A549 (cell line): ENCODE measurements at regions not wholly inside any gene's neighbourhood (a gene's known extent, or its start where the extent isn't known, plus 50 kb on each side); places are given as distances from the start of the nearest gene placed in this dataset.

Experiments
- ATAC-seq, 2 experiments: fragments of 200-7000 bp in 1 of 2; fragments of >200 bp in 1 of 2; cut with Nextera tagmentation in 1 of 2; cut with Tn5 transposase in 1 of 2; 3 replicates each; pipeline versions ENCODE4 v1.8.0 to v1.9.1; 2018 to 2020; ENCODE audit warnings: mild to moderate bottlenecking in 1 of 2, moderate library complexity in 1 of 2
- CTCF ChIA-PET: fragments of 300-600 bp; sonication (Branson Sonifier 250); formaldehyde crosslinking; extraction: SDS; loops from one replicate; lab custom pipeline; 2021; ENCODE audit warnings: antibody characterized with exemption, inconsistent platforms; lab: Yijun Ruan, JAX
- POLR2A ChIA-PET: fragments of 350-600 bp; formaldehyde crosslinking; extraction: SDS; loops from one replicate; lab custom pipeline; 2021; ENCODE audit warnings: antibody characterized with exemption, inconsistent platforms; lab: Yijun Ruan, JAX
- DNase-seq, 2 experiments: peaks; one replicate each; pipeline versions ENCODE4 v3.0.0 to v3.0.0-alpha.2; 2011 to 2016; ENCODE audit warnings: low read depth in 1 of 2, low spot score in 1 of 2
- FAIRE-seq: peaks from 2 replicates; lab custom pipeline; 2011; peaks lifted over from hg19 to GRCh38; lab: Jason Lieb, UNC
- H3K27ac ChIP-seq, 2 experiments: fragments of >200 bp; sonication (Bioruptor Twin); formaldehyde crosslinking; 3 replicates each; pipeline ENCODE4 v1.5.1; 2016 to 2017
- H3K4me1 ChIP-seq: fragments of >200 bp; sonication (Bioruptor Twin); formaldehyde crosslinking; 3 replicates; pipeline ENCODE4 v1.6.1; 2016
- H3K4me2 ChIP-seq: fragments of >200 bp; sonication (Bioruptor Twin); formaldehyde crosslinking; 3 replicates; pipeline ENCODE4 v1.6.1; 2016
- H3K4me3 ChIP-seq: fragments of >200 bp; sonication (Bioruptor Twin); formaldehyde crosslinking; 3 replicates; pipeline ENCODE4 v1.5.1; 2016
- H3K9me3 ChIP-seq: fragments of >200 bp; sonication (Bioruptor Twin); formaldehyde crosslinking; 3 replicates; pipeline ENCODE4 v1.6.1; 2016
- CBX2 ChIP-seq: fragments of 200-600 bp; sonication (generic); IDR thresholded peaks from 2 replicates; pipeline ENCODE4 v1.6.1; 2016; ENCODE audit warnings: low read depth, mild to moderate bottlenecking, borderline replicate concordance
- CEBPB ChIP-seq, 2 experiments: fragments of >200 bp in 1 of 2; sonication (Bioruptor Twin) in 1 of 2; formaldehyde crosslinking in 1 of 2; IDR thresholded peaks; 2 replicates each; pipeline ENCODE4 v1.6.1; 2012 to 2016
- CHD2 ChIP-seq: fragments of 150-350 bp; IDR thresholded peaks from 2 replicates; pipeline ENCODE4 v1.6.1; 2014; ENCODE audit warnings: low read length; ENCODE audit not compliant: partially characterized antibody
- CHD4 ChIP-seq: fragments of 200-600 bp; sonication (generic); IDR thresholded peaks from 2 replicates; pipeline ENCODE4 v1.6.1; 2016; ENCODE audit warnings: antibody characterized with exemption, mild to moderate bottlenecking, borderline replicate concordance
- EHMT2 ChIP-seq: fragments of 200-600 bp; sonication (generic); IDR thresholded peaks from 2 replicates; pipeline ENCODE4 v1.6.1; 2016; ENCODE audit warnings: antibody characterized with exemption, low read depth, mild to moderate bottlenecking, moderate library complexity
- ESRRA ChIP-seq: fragments of 150-350 bp; IDR thresholded peaks from 2 replicates; pipeline ENCODE4 v1.6.1; 2014; ENCODE audit warnings: mild to moderate bottlenecking, low read length, borderline replicate concordance
- FOSB ChIP-seq: fragments of 250-450 bp; sonication (Bioruptor Pico); IDR thresholded peaks from 2 replicates; pipeline ENCODE4 v1.5.0; 2020; ENCODE audit warnings: mild to moderate bottlenecking, moderate library complexity
- FOXS1 ChIP-seq: fragments of 250-450 bp; sonication (Bioruptor Pico); IDR thresholded peaks from 2 replicates; pipeline ENCODE4 v1.5.0; 2020; ENCODE audit warnings: mild to moderate bottlenecking, moderate library complexity
- HDAC2 ChIP-seq: fragments of 200-600 bp; sonication (generic); IDR thresholded peaks from 2 replicates; pipeline ENCODE4 v1.6.1; 2016
- HMGXB4 ChIP-seq: fragments of 250-450 bp; sonication (Bioruptor Pico); IDR thresholded peaks from 2 replicates; pipeline ENCODE4 v1.5.0; 2021; ENCODE audit warnings: mild to moderate bottlenecking, moderate library complexity, borderline replicate concordance
- HOXA7 ChIP-seq: fragments of 250-450 bp; sonication (Bioruptor Pico); IDR thresholded peaks from 2 replicates; pipeline ENCODE4 v1.5.0; 2020; ENCODE audit warnings: mild to moderate bottlenecking, moderate library complexity
- JUNB ChIP-seq: fragments of >200 bp; sonication (Bioruptor Twin); formaldehyde crosslinking; IDR thresholded peaks from 2 replicates; pipeline ENCODE4 v1.6.1; 2016
- KDM1A ChIP-seq: fragments of 200-600 bp; sonication (generic); IDR thresholded peaks from 2 replicates; pipeline ENCODE4 v1.6.1; 2016; ENCODE audit warnings: low read depth, mild to moderate bottlenecking
- MAFK ChIP-seq: fragments of 450-650 bp; IDR thresholded peaks from 2 replicates; pipeline ENCODE4 v1.6.1; 2014; ENCODE audit not compliant: partially characterized antibody
- MYC ChIP-seq: IDR thresholded peaks from 2 replicates; pipeline ENCODE4 v1.6.1; 2012; ENCODE audit warnings: mild to moderate bottlenecking, inconsistent platforms, low read length, improper control_type of control experiment, borderline replicate concordance
- NPAS2 ChIP-seq: fragments of 250-450 bp; sonication (Bioruptor Pico); IDR thresholded peaks from 2 replicates; pipeline ENCODE4 v1.8.0; 2022; ENCODE audit warnings: mild to moderate bottlenecking, moderate library complexity, borderline replicate concordance
- NR3C1 ChIP-seq: fragments of >200 bp; sonication (Bioruptor Twin); formaldehyde crosslinking; IDR thresholded peaks from 3 replicates; pipeline ENCODE4 v1.6.1; 2017
- PBX3 ChIP-seq: IDR thresholded peaks from 2 replicates; pipeline ENCODE4 v1.6.1; 2012
- PHF8 ChIP-seq: fragments of 200-600 bp; sonication (generic); IDR thresholded peaks from 2 replicates; pipeline ENCODE4 v1.6.1; 2016; ENCODE audit warnings: low read depth, mild to moderate bottlenecking, antibody characterized with exemption, moderate library complexity, borderline replicate concordance
- POLR2A ChIP-seq: IDR thresholded peaks from 2 replicates; pipeline ENCODE4 v1.6.1; 2012; ENCODE audit warnings: mild to moderate bottlenecking, low read length
- POLR2AphosphoS2 ChIP-seq: conservative IDR thresholded peaks from 2 replicates; pipeline ENCODE4 v1.6.1; 2012; ENCODE audit warnings: low read length, improper control_type of control experiment, inconsistent platforms
- RARB ChIP-seq: fragments of 250-450 bp; sonication (Bioruptor Pico); IDR thresholded peaks from 2 replicates; pipeline ENCODE4 v1.8.0; 2021; ENCODE audit warnings: mild to moderate bottlenecking, moderate library complexity
- REST ChIP-seq: fragments of 200-600 bp; sonication (generic); IDR thresholded peaks from 2 replicates; pipeline ENCODE4 v1.6.1; 2016; ENCODE audit warnings: antibody characterized with exemption, mild to moderate bottlenecking, moderate library complexity
- RNF2 ChIP-seq: fragments of 200-600 bp; sonication (generic); IDR thresholded peaks from 2 replicates; pipeline ENCODE4 v1.6.1; 2016; ENCODE audit warnings: low read depth, mild to moderate bottlenecking, antibody characterized with exemption, moderate library complexity, borderline replicate concordance
- SMC3 ChIP-seq: fragments of >200 bp; sonication (Bioruptor Twin); formaldehyde crosslinking; IDR thresholded peaks from 3 replicates; pipeline ENCODE4 v1.6.1; 2018; ENCODE audit warnings: inconsistent platforms
- TFCP2L1 ChIP-seq: fragments of 250-450 bp; sonication (Bioruptor Pico); IDR thresholded peaks from 2 replicates; pipeline ENCODE4 v1.5.0; 2021; ENCODE audit warnings: mild to moderate bottlenecking
- ZC3H11A ChIP-seq: fragments of 450-650 bp; IDR thresholded peaks from 2 replicates; pipeline ENCODE4 v1.6.1; 2014; ENCODE audit warnings: antibody characterized with exemption, mild to moderate bottlenecking
- ZNF302 ChIP-seq: fragments of 250-450 bp; sonication (Bioruptor Pico); IDR thresholded peaks from 2 replicates; pipeline ENCODE4 v1.9.0; 2021; ENCODE audit warnings: inconsistent platforms, mild to moderate bottlenecking, moderate library complexity
- WGBS: methylation state at CpG from one replicate; pipeline ENCODE4 v1.1.6; 2017; ENCODE audit errors: missing lambda C conversion rate; 5-methylcytosine and 5-hydroxymethylcytosine counted together

- no peak for DNase-seq
- peaks cover 7% of the 10 kb centered on the region; the same call in 2 of the 3 replicates for H3K9me3 ChIP-seq
- ATAC-seq = no peak
- FAIRE-seq = no peak
- H3K27ac ChIP-seq = no peak overlapping the region
- 46% methylated on average over 1 of the region's 1 CpG for WGBS
- no peak overlapping the region for H3K4me2 ChIP-seq
- no peak overlapping the region for H3K4me3 ChIP-seq
- TF ChIP-seq HMGXB4 (CRISPR knock-in tag) = no peak
- TF ChIP-seq JUNB = no peak
- TF ChIP-seq CEBPB (IDR thresholded peaks at IDR 0.05) = no peak
- no peak for TF ChIP-seq MYC
- TF ChIP-seq NR3C1 = no peak
- no peak for TF ChIP-seq HDAC2
- no peak for TF ChIP-seq CBX2
- no peak for TF ChIP-seq KDM1A
- TF ChIP-seq CHD4 = no peak
- no peak for TF ChIP-seq POLR2AphosphoS2
- no peak for TF ChIP-seq SMC3
- no peak for TF ChIP-seq HOXA7
- TF ChIP-seq NPAS2 = no peak
- TF ChIP-seq ZC3H11A = no peak
- no peak for TF ChIP-seq RARB
- ChIA-PET POLR2A (no interaction called here), CTCF (interaction anchor here (0.7 to 1.6 kb wide), 4 partner anchors 33 to 1771 kb away, joined by 3 to 5 read pairs (median 3); no protein-coding TSS in a partner anchor)
- H3K4me1 ChIP-seq = no peaks in the 10 kb centered on the region
Observed at GRCh38 chr11:19625438-19625837, 87.2 kb upstream of the NAV2 start.

GRCh38 chr11:19617696-19618523 is 94.7 kb upstream of the NAV2 start:
- ChIA-PET CTCF (interaction anchor here (1.0 kb wide), 1 partner anchor 10 kb away, joined by 3 read pairs; no protein-coding TSS in a partner anchor), POLR2A (no interaction called here)
- Histone ChIP-seq H3K4me2 (no peak overlapping the region), H3K27ac (no peak overlapping the region), H3K9me3 (0 out of 3 replicates have a peak, but pooled peaks cover under 1% of the 10 kb centered on the region), H3K4me3 (no peak overlapping the region), H3K4me1 (no peaks in the 10 kb centered on the region)
- FAIRE-seq (no peak), DNase-seq (no peak), ATAC-seq (no peak)
- 39% methylated on average over 4 of the region's 4 CpGs for WGBS
- TF ChIP-seq MAFK (peak; percentile 75), PHF8 (no peak)

- ATAC-seq = no peak
- ChIA-PET CTCF (interaction anchor here (1.0 kb wide), 1 partner anchor 62 kb away, joined by 3 read pairs; no protein-coding TSS in a partner anchor), POLR2A (interaction anchor here (1.0 kb wide), 1 partner anchor 25 kb away, joined by 3 read pairs; no protein-coding TSS in a partner anchor)
- no peaks in the 10 kb centered on the region for H3K4me1 ChIP-seq
- no peak overlapping the region for H3K4me2 ChIP-seq
- DNase-seq = no peak
- no peak overlapping the region for H3K4me3 ChIP-seq
- no peak overlapping the region for H3K27ac ChIP-seq
- FAIRE-seq = no peak
- peaks cover 15% of the 10 kb centered on the region; the same call in 2 of the 3 replicates for H3K9me3 ChIP-seq
- WGBS = 60% methylated on average over 11 of the region's 11 CpGs
- TF ChIP-seq PBX3 (no peak), PHF8 (no peak), FOXS1 (no peak), ZNF302 (CRISPR knock-in tag) (no peak), EHMT2 (no peak), POLR2A (no peak), RNF2 (no peak), ESRRA (no peak), REST (no peak), FOSB (CRISPR knock-in tag) (no peak), CHD2 (no peak), TFCP2L1 (CRISPR knock-in tag) (no peak)
Observed at GRCh38 chr11:19615341-19616183, 97.1 kb upstream of the NAV2 start.
